WERI-Rb-1 (cell line): ENCODE measurements at regions not wholly inside any gene's neighbourhood (a gene's known extent, or its start where the extent isn't known, plus 50 kb on each side); places are given as distances from the start of the nearest gene placed in this dataset.

Experiments
- DNase-seq: peaks from one replicate; pipeline ENCODE4 v3.0.0-alpha.2; 2020
- H3K27ac ChIP-seq: fragments of 250-450 bp; sonication (Bioruptor Pico); 2 replicates; pipeline ENCODE4 v1.5.1; 2020; ENCODE audit warnings: mild to moderate bottlenecking, moderate library complexity
- H3K27me3 ChIP-seq: fragments of 250-450 bp; sonication (Bioruptor Pico); 2 replicates; pipeline ENCODE4 v1.5.1; 2021; ENCODE audit warnings: mild to moderate bottlenecking, low read depth, moderate library complexity; ENCODE audit not compliant: insufficient read depth, severe bottlenecking
- H3K36me3 ChIP-seq: fragments of 250-450 bp; sonication (Bioruptor Pico); 2 replicates; pipeline ENCODE4 v1.5.1; 2020; ENCODE audit warnings: mild to moderate bottlenecking, moderate library complexity
- H3K4me3 ChIP-seq: 2 replicates; pipeline ENCODE4 v1.5.1; 2011; ENCODE audit warnings: low read depth, mild to moderate bottlenecking, control low read depth, low read length
- H3K9me3 ChIP-seq: fragments of 250-450 bp; sonication (Bioruptor Pico); 2 replicates; pipeline ENCODE4 v1.5.1; 2021; ENCODE audit warnings: mild to moderate bottlenecking, moderate library complexity; ENCODE audit not compliant: severe bottlenecking
- TF ChIP-seq, protein P1 (sequence below): IDR thresholded peaks from 2 replicates; pipeline ENCODE4 v1.5.1; 2011; ENCODE audit warnings: low read depth, mild to moderate bottlenecking, control low read depth, inconsistent platforms, low read length

DNA sequence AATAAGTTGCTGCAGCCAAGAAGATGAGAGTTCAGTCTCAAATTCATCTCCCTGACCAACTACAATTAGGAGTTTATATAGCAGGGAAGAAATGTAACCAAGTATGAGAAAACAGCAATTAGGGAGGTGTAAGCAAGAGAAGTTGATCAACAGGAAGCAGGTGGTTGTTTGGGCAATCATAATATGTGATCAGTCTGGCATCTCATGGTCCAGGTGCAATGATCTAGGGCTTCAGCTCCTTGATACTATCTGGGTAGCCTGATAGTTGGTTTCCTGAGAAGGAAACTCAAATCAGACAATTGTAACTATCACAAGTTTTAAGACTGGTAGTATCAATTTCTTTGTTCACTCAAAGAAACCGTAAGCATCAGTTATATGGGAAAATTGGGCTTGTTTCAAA, 1574.3 kb upstream of the PABPC4L start:
- no peak overlapping the region for H3K27ac ChIP-seq
- DNase-seq, result no peak
- H3K4me3 ChIP-seq, result no peak overlapping the region
- H3K36me3 ChIP-seq, result no peaks in the 10 kb centered on the region
- H3K9me3 ChIP-seq, result peaks cover 6% of the 10 kb centered on the region
- no peaks in the 10 kb centered on the region for H3K27me3 ChIP-seq
- TF ChIP-seq, protein P1, sequence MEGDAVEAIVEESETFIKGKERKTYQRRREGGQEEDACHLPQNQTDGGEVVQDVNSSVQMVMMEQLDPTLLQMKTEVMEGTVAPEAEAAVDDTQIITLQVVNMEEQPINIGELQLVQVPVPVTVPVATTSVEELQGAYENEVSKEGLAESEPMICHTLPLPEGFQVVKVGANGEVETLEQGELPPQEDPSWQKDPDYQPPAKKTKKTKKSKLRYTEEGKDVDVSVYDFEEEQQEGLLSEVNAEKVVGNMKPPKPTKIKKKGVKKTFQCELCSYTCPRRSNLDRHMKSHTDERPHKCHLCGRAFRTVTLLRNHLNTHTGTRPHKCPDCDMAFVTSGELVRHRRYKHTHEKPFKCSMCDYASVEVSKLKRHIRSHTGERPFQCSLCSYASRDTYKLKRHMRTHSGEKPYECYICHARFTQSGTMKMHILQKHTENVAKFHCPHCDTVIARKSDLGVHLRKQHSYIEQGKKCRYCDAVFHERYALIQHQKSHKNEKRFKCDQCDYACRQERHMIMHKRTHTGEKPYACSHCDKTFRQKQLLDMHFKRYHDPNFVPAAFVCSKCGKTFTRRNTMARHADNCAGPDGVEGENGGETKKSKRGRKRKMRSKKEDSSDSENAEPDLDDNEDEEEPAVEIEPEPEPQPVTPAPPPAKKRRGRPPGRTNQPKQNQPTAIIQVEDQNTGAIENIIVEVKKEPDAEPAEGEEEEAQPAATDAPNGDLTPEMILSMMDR, result no peak

DNA sequence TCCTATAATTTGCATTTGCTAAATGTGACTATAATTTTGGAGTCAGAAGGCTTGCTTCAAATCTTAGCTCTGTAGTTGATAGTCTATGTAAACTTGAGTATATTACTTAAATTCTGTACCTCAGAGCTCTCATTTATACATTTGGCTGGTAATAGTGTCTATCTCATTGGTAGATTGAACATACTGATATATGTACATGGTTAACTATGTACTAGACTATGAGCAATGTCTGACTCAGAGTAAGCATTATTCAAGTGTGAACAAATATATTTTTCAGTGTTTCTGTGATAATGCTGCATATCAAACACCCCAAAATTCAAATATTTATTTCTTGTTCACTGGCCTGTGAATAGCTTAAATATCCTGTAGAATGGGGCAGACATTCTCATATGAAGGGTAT, 1568.9 kb upstream of the PABPC4L start:
- no peak overlapping the region for H3K4me3 ChIP-seq
- no peaks in the 10 kb centered on the region for H3K27me3 ChIP-seq
- H3K27ac ChIP-seq, result no peak overlapping the region
- no peaks in the 10 kb centered on the region for H3K36me3 ChIP-seq
- TF ChIP-seq, protein P1, result no peak
- H3K9me3 ChIP-seq, result peaks cover 13% of the 10 kb centered on the region
- no peak for DNase-seq

DNA sequence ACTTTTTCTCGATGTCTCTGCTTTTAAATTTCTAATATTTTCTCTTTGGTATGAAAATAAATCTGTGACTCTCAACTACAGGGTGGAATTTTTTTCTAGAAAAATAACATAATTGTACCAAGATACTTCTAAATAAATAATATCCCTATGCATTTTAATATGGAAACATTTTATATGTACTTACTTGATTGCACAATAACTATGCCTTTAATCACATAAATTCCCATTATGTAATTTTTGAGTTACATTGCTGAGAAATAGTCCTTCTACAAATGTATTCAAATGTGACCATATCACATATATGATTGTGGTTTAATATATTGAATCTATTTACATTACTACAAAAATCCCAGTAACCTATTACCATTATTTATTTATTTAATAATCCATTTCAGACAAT, 1543.3 kb upstream of the PABPC4L start:
- Histone ChIP-seq H3K36me3 (no peaks in the 10 kb centered on the region), H3K4me3 (no peak overlapping the region), H3K27ac (no peak overlapping the region), H3K27me3 (no peaks in the 10 kb centered on the region), H3K9me3 (no peaks in the 10 kb centered on the region)
- DNase-seq, result no peak
- TF ChIP-seq, protein P1, result no peak

DNA sequence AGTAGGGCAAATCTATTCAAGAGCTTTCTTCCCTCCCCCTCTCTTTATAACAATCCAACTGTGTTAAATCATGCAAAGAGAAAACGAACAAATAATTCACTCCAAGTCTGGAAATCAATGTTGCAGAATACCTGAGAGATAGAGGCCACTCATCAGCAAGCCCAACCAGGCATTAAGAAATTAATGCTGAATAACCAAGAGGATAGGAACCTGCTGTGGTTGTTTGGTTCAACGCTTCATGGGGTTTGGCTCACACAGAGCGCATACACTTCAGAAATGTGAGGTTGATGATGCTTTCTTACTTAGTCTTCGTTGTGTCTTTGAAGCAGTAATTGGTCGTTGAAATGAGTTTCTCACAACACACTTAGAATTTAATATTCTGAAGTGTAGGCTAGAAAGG, 1540.0 kb upstream of the PABPC4L start:
- DNase-seq, result no peak
- H3K36me3 ChIP-seq, result no peaks in the 10 kb centered on the region
- no peak overlapping the region for H3K4me3 ChIP-seq
- no peak overlapping the region for H3K27ac ChIP-seq
- H3K27me3 ChIP-seq, result no peaks in the 10 kb centered on the region
- H3K9me3 ChIP-seq, result no peaks in the 10 kb centered on the region
- TF ChIP-seq, protein P1, result no peak

- Histone ChIP-seq H3K27me3 (no peaks in the 10 kb centered on the region), H3K9me3 (no peaks in the 10 kb centered on the region), H3K4me3 (no peak overlapping the region), H3K27ac (no peak overlapping the region), H3K36me3 (no peaks in the 10 kb centered on the region)
- TF ChIP-seq, protein P1, result no peak
- DNase-seq, result no peak
Observed at GRCh38 chr4:135739354-135739753, 1537.8 kb upstream of the PABPC4L start.

GRCh38 chr4:135735512-135735911, 1533.9 kb upstream of the PABPC4L start:
- DNase-seq, result no peak
- no peaks in the 10 kb centered on the region for H3K9me3 ChIP-seq
- H3K4me3 ChIP-seq, result no peak overlapping the region
- H3K27me3 ChIP-seq, result no peaks in the 10 kb centered on the region
- no peaks in the 10 kb centered on the region for H3K36me3 ChIP-seq
- no peak overlapping the region for H3K27ac ChIP-seq
- TF ChIP-seq, protein P1, result no peak
